GM18498 (cell line): ENCODE measurements at regions not wholly inside any gene's neighbourhood (a gene's known extent, or its start where the extent isn't known, plus 50 kb on each side); places are given as distances from the start of the nearest gene placed in this dataset.
"Not testable (repeated sequence)": the region's sequence is repeated elsewhere in the genome, so short reads cannot be mapped to it uniquely, and the experiment has no call there.

Experiments
- ATAC-seq: cut with Tn5 transposase; IDR thresholded peaks from one replicate; pipeline ENCODE4 v1.9.1; 2021; ENCODE audit warnings: mild to moderate bottlenecking, moderate library complexity; ENCODE audit not compliant: unreplicated experiment

GRCh38 chr5:82521431-82522051, 243.4 kb upstream of the RPS23 start:
- ATAC-seq: no peak

- ATAC-seq: no peak
Observed at GRCh38 chr5:82519558-82519957, 241.4 kb upstream of the RPS23 start.

DNA sequence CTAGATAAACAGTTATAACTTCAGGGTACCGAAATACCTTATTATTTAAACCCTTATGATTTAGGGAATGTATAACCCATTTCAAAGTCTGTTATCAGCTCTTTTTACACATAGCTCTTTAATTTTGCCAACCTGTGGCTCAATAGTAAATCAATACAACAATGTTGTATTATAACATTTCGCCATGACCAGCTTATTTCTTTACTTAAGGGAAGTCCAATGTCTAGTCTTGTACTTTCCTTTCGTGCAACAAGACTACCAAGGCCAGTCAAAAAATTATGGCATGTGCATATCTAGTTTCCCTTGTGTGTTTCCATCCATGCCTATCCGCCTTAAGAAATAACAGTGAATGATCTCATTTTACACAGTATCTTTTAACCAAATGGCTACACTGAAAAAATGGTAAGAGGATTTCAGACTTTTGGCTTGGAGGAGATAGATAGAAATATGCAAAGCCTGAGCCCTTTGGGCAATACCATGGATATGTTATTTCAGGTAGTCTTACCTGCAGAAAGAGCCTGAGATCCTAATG, 239.5 kb upstream of the RPS23 start:
- no peak for ATAC-seq

GRCh38 chr5:82513738-82514137, 235.6 kb upstream of the RPS23 start:
- no peak for ATAC-seq

DNA sequence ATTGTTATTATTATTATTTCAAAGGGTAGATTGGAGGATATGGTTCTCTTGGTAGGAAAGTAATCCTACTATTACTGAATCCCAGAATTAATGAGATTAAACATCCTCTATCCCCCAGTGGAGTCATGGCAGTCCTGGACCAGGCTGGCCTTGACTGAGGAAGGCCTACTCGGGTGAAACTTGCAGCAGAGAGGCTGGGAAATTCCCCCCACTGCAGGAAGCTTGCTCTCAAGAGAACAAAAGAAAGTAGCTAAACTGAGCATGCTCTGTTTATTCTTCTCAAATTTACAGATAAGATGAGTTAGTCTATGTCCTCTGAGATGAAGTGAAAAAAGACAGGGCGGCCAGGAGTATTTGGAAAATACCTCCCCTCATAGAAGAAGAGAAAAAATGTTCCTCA, 233.9 kb upstream of the RPS23 start:
- ATAC-seq: peak; percentile 67

DNA sequence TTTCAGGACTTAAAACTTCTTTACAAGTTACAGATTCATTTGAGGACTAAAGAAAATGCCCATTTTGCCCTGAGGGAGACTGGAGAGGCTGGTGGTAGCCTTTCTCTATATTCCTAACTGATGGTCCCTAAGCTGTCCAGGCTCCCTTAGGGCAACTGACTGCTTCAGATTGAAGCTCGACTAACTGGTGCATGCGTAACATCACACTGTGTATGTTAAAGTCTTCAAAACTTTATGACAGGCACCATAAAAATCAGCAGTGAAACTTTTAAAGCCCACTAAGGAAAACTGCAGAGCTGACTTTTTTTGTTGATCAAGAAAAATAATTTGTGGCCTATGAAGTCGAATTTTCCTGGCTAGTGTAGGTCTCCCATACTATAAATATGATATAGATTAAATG, 233.0 kb upstream of the RPS23 start:
- ATAC-seq: no peak

DNA sequence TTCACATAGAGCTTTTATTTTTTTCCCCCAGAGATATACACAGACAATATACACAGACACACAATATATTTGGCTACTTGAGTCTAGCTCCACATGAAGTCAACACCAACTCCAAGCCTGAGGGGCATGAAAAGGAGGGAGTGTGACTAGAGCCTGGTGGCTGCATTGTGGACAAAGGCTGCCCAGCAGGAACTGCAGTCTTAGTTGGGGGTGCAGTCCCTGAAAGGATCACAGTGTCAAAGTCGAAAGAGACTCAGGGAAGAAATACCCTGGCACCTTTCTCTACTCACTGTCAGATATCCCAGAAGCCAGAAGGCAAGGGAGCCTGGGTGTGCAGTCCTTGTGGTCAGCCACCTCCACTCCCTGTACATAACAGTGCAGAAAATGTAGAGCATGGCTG, 231.6 kb upstream of the RPS23 start:
- ATAC-seq: no peak

- ATAC-seq: not testable (repeated sequence)
Observed at GRCh38 chr5:82506390-82506789, 228.2 kb upstream of the RPS23 start.

GRCh38 chr5:82499725-82500244, 221.6 kb upstream of the RPS23 start:
- ATAC-seq: no peak

DNA sequence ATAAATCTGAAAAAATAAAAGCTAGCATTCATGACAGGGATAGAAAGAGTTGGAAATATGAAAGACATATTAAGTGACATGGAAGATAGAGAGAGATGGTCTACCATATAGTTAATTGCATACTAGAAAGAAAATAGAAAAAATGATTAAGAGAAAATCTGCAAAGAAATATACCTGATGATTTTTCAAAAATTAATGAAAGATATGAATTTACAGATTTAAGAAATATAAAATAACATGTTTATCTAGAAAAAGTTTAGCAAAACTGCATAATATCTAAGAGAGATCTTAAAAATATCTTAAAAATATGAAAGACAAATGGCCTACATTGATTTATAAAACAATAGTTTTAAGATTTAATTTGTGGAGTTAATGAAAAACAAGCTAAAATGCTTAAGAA, 219.1 kb upstream of the RPS23 start:
- ATAC-seq: no peak

DNA sequence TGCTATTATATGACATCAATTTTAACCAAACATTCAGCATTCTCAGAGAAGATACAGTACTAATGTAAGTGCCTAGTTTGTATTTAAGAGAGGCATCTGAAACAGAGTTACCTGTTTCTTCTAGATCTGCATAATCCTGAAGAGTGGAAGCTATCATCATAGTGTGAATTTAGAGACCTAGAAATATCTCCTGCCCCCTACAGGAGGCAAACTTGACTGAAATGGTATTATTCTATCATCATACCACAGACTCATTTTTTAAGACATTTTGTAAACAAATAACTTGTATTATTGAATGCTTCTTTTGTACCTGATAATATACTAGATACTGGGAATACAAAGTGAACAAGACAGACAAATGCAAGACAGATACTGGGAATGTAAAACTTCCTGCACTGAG, 216.8 kb upstream of the RPS23 start:
- no peak for ATAC-seq

DNA sequence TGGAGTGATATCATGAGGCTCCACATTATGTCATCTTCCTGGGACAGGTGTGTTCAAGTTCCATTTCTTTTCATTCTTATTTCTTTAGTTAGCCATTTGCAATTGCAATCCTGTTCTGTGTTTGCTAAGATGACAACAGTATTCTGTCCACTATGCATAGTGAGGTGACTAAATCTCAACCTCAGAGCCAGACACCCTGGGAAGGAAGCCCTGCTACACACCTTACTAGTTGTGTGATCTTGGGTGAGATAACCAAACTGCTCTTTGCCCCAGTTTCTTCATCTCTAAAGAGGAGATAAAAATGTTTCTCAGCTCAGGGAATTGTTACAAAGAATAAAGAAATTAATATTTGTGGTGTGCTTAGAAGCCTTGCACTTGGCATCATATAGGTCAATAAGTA, 215.1 kb upstream of the RPS23 start:
- no peak for ATAC-seq

DNA sequence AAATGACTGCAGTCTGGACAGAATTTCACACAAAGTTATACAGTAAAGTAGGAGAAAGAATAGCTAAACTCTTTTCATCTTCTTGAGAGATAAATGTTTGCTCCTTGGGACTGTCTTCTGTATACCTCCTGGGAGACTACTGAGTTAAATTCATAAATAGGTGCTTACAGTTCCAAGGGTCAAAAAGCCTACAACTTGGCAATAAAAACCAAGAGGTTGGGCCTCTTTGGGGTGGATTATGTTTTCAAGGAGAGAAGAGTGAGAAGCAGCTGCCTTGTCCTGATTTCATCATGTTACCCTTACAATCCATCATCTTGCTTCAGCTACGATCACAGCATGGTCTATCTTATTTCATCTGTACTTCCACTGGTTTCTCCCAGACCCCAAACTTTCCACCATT, 213.2 kb upstream of the RPS23 start:
- ATAC-seq: no peak

DNA sequence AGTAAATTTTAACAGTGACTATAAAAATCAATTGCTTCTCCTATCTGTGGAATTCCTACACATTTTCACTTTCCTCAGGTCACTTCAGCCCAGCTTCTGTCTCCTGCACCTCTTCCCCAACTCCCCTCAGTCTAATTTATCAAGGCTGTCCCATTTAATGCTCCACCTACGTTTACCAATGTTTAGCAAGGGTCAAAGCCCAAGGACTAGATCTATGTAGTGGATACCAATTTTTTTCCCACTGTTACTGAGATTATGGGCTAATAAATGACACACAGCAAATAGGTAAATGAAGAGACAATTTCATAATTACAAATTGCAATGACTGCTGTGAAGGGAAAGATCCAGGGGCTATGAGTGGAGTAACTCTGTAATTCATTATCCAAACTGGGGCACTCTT, 211.5 kb upstream of the RPS23 start:
- no peak for ATAC-seq

DNA sequence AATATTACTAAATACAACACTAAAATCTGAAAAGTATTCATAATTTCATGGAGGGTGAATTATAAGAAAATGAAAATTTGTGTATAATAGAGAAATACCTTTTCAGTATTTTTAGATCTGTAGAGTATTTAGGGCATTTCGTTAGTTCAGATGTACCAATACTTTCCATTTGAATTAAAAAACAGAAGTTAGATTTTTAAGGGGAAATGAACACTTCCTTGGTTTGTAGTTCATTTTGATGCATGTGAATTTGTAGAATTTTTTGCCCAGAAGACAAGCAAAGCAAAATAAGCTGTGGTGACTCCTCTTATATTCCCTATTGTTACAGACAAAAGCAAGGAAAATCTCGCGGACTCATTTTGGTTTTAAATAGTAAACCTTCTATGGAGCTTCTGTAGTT, 209.0 kb upstream of the RPS23 start:
- no peak for ATAC-seq

- ATAC-seq: no peak
Observed at GRCh38 chr5:82480331-82480730, 202.2 kb upstream of the RPS23 start.

DNA sequence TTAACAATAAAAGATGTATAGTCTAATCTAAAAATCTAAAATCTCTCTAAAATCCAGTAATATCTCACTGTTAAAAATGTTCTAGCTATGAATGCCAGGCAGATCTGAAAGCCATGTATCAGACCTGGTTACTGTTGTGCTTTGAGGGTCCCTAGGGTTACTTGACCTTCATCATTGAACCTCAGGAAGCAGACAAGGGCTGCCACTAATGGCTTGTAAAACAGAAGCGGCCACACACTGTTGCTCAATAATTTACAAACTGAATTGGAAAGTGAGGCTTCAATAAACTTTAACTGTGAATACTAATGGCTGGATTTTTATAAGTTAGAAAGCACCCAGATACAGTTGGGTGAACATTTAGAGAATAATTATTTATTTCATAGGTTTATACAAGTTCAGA, 198.0 kb upstream of the RPS23 start:
- ATAC-seq: no peak

DNA sequence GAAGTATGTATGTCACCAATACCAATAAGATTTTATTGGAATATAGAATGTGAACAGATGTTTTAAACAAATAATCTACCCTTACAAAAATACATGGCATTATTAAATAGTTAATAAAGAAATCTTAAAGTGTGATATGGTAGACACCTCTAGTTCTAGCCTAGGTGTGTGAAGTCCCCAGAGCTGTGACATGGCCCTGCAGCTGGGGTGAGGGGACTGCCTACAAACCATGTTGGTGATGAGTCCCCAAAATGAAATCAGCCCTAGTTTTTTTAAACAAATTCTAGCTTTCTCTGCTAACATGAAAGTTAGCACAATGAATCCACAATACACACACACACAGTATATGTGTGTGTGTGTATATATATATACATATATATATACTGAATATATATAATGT, 195.1 kb upstream of the RPS23 start:
- ATAC-seq: no peak

DNA sequence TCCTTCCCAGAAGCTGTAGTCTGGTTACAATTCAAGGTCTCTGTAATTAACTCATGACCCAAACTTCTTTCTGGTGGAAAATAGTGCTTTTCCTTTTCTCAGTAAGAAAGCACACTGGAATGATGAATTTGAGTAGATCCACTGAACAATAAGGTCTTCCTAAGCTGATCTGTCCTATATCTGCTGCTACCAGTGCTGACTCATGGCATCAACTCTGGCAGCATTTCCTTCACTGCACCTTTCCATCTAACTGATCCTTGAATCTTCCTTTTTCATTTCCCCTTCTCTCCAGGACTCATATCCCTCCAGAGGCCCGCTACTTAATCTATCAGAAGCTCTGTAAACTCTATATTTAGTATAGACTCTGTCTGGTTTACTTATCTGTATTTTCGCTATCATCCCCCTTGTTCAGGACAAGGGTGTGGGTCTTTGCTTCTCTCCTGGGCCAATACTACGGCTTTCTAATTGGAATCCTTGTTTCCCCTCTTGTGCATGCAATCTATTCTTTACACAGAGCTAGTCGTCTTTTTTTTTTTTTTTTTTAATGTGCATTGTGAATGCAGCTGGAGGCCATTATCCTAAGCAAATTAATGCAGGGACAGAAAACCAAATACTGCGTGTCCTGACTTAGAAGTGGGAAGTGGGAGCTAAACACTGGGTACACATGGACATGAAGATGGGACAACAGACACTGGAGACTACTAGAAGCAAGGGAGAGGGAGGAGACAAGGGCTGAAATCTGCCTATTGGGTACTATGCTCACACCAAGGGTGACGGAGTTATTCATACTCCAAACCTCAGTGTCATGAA, 192.2 kb upstream of the RPS23 start:
- ATAC-seq: no peak

GRCh38 chr5:82466986-82467561, 188.9 kb upstream of the RPS23 start:
- ATAC-seq: no peak

DNA sequence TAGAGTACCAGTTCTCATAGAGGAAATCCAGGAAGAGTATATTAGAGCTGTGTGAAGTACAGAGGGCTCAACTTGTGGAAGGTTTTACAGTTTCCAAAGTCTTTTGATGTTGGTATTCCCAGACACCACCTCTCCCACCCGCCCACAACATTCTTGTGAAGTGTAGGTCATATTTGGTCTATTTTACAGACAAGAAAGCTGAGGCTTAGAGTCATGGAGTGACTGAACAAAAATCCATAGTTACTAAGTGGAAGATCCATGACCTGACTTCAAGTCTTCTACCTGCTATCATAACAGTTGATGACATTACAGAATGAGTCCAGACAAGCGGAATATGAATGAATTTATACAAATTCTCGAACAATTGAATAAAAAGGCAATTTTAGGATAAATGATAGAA, 187.1 kb upstream of the RPS23 start:
- ATAC-seq: no peak

GRCh38 chr5:82459626-82460025, 181.5 kb upstream of the RPS23 start:
- no peak for ATAC-seq
